ENCODE measurements at regions not wholly inside any gene's neighbourhood (a gene's known extent, or its start where the extent isn't known, plus 50 kb on each side); places are given as distances from the start of the nearest gene placed in this dataset.

DNA sequence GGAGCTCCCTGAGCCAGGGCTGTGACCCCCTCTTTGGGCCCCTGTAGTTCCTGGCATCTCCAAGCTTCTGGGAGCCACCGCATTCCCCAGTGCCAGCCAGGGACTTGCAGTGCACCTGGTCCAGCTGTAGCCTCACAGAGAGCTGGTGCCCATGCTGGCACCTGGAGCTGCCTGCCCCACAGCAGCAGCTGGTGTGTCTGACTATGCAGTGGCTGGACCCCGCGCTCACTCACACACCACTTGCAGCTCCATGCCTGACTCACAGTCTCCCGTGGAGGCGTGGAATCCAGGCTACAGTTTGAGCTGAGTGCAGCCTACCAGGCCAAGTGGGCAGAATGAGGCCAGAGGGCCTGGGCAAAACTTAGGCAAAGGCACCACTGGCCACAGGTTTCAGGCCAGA is 102.2 kb upstream of the NAMPT start:
- intact Hi-C loops (cut with micrococcal nuclease; ENCODE audit: unreplicated experiment) = no loop called here
- BruUV-seq (replicated peaks) = no TSS peak
- ChIA-PET CTCF (no interaction called here), POLR2A (no interaction called here)
- Mint-ChIP-seq H3K4me1 (ENCODE audit: low read depth, unreplicated experiment) (no peaks in the 10 kb centered on the region), H3K27me3 (ENCODE audit: insufficient read depth, unreplicated experiment) (peaks cover 3% of the 10 kb centered on the region), H3K36me3 (ENCODE audit: insufficient read depth, unreplicated experiment) (no peaks in the 10 kb centered on the region), H3K27ac (ENCODE audit: unreplicated experiment) (no peak overlapping the region), H3K4me3 (ENCODE audit: unreplicated experiment) (no peak overlapping the region), H3K9me3 (ENCODE audit: unreplicated experiment) (no peaks in the 10 kb centered on the region)
- Histone ChIP-seq H3K27me3 (replicated peaks; ENCODE audit: control insufficient read depth, insufficient read depth, low read length) (no peaks in the 10 kb centered on the region), H3K4me3 (ENCODE audit: low read depth, low read length) (no peak overlapping the region), H3K36me3 (ENCODE audit: control insufficient read depth, insufficient read depth, low read length) (no peaks in the 10 kb centered on the region), H3K4me1 (no peaks in the 10 kb centered on the region), H3K9me3 (peaks cover 5% of the 10 kb centered on the region; the same call in 1 of the 2 replicates)
- DNase-seq = no peak
- TF ChIP-seq CTCF (IDR thresholded peaks at IDR 0.05; ENCODE audit: insufficient read depth in 1 of 2, low read depth in 1 of 2, low read length in 1 of 2, severe bottlenecking in 1 of 2, unreplicated experiment in 1 of 2) = no peak

- peaks cover 16% of the 10 kb centered on the region for H3K4me1 Mint-ChIP-seq (ENCODE audit: low read depth, unreplicated experiment)
- no peaks in the 10 kb centered on the region for H3K36me3 Mint-ChIP-seq (ENCODE audit: insufficient read depth, unreplicated experiment)
- ChIA-PET POLR2A (no interaction called here), CTCF (interaction anchor here (0.6 kb wide), 1 partner anchor 404 kb away, joined by 5 read pairs; no protein-coding TSS in a partner anchor)
- no peak overlapping the region for H3K27ac Mint-ChIP-seq (ENCODE audit: unreplicated experiment)
- Histone ChIP-seq H3K9me3 (peaks cover 5% of the 10 kb centered on the region; the same call in 1 of the 2 replicates), H3K4me3 (ENCODE audit: low read depth, low read length) (no peak overlapping the region), H3K36me3 (ENCODE audit: control insufficient read depth, insufficient read depth, low read length) (no peaks in the 10 kb centered on the region), H3K4me1 (peaks cover 13% of the 10 kb centered on the region), H3K27me3 (replicated peaks; ENCODE audit: control insufficient read depth, insufficient read depth, low read length) (no peaks in the 10 kb centered on the region)
- no peak for TF ChIP-seq CTCF (IDR thresholded peaks at IDR 0.05; ENCODE audit: insufficient read depth in 1 of 2, low read depth in 1 of 2, low read length in 1 of 2, severe bottlenecking in 1 of 2, unreplicated experiment in 1 of 2)
- DNase-seq = no peak
- no TSS peak for BruUV-seq (replicated peaks)
- no peak overlapping the region for H3K4me3 Mint-ChIP-seq (ENCODE audit: unreplicated experiment)
- no peaks in the 10 kb centered on the region for H3K9me3 Mint-ChIP-seq (ENCODE audit: unreplicated experiment)
- intact Hi-C loops (cut with micrococcal nuclease; ENCODE audit: unreplicated experiment) = loop anchor here (5.0 kb wide), 1 partner anchor 78 kb away; no protein-coding TSS in a partner anchor
- no peaks in the 10 kb centered on the region for H3K27me3 Mint-ChIP-seq (ENCODE audit: insufficient read depth, unreplicated experiment)
These were observed 99.6 kb upstream of the NAMPT start for GRCh38 chr7:106384373-106384772.

DNA sequence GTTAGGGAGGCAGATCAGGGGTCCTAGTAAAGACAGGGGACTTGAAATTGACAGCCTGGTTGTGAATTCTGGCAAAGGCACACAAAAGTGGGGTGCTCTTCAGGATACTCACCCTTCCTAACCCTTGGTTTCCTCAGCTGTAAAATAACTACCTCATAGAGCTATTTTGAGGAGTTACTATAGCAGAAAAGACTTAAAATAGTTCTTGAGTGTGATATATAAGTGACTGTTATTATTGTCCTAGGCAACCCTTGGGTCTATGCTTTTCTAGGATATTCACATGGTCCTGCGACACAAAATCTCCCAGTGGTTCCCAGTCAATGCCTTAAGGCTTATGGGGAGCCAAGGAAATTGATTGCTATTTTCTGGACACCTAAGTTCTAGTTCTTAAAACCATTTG is 98.1 kb upstream of the NAMPT start:
- Mint-ChIP-seq H3K4me1 (ENCODE audit: low read depth, unreplicated experiment) (peaks cover 16% of the 10 kb centered on the region), H3K27ac (ENCODE audit: unreplicated experiment) (no peak overlapping the region), H3K27me3 (ENCODE audit: insufficient read depth, unreplicated experiment) (no peaks in the 10 kb centered on the region), H3K36me3 (ENCODE audit: insufficient read depth, unreplicated experiment) (no peaks in the 10 kb centered on the region), H3K4me3 (ENCODE audit: unreplicated experiment) (no peak overlapping the region), H3K9me3 (ENCODE audit: unreplicated experiment) (no peaks in the 10 kb centered on the region)
- BruUV-seq (replicated peaks) = no TSS peak
- TF ChIP-seq CTCF (IDR thresholded peaks at IDR 0.05; ENCODE audit: insufficient read depth in 1 of 2, low read depth in 1 of 2, low read length in 1 of 2, severe bottlenecking in 1 of 2, unreplicated experiment in 1 of 2) = no peak
- ChIA-PET CTCF (no interaction called here), POLR2A (no interaction called here)
- intact Hi-C loops (cut with micrococcal nuclease; ENCODE audit: unreplicated experiment) = loop anchor here (5.0 kb wide), 1 partner anchor 79 kb away; no protein-coding TSS in a partner anchor
- H3K4me3 ChIP-seq (ENCODE audit: low read depth, low read length) = no peak overlapping the region
- H3K27me3 ChIP-seq (replicated peaks; ENCODE audit: control insufficient read depth, insufficient read depth, low read length) = no peaks in the 10 kb centered on the region
- DNase-seq = no peak
- peaks cover 13% of the 10 kb centered on the region for H3K4me1 ChIP-seq
- no peaks in the 10 kb centered on the region for H3K36me3 ChIP-seq (ENCODE audit: control insufficient read depth, insufficient read depth, low read length)
- H3K9me3 ChIP-seq = peaks cover 5% of the 10 kb centered on the region; the same call in 1 of the 2 replicates

Measured in Caco-2 (cell line).